ENCODE measurements at regions not wholly inside any gene's neighbourhood (a gene's known extent, or its start where the extent isn't known, plus 50 kb on each side); places are given as distances from the start of the nearest gene placed in this dataset.

- intact Hi-C loops (cut with DNase I): no loop called here
- ATAC-seq (ENCODE audit: poor library complexity): no peak
- DNase-seq: no peak
Observed at GRCh38 chr22:47437636-47438035, 675.2 kb downstream of the TBC1D22A start.

DNA sequence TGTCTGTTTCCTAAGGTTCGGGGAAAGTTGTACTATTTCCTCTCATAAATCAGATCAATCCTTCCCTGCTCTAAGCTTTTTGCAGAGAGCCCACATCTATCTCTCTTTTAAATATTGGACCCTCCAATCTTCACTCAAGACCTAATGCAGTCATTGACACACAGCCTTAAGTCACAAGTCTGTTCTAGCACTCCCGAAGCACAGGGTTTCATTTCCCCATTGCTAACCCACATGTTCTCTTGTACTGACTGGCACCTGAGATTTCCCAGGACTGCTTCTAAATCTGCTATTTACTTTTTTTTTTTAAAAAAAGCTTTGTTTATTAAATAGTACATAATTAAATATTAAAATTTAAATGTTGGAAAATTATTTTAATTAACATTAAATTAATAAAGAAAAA lies 674.7 kb downstream of the TBC1D22A start:
- intact Hi-C loops (cut with DNase I): no loop called here
- ATAC-seq (ENCODE audit: poor library complexity) (no peak), DNase-seq (no peak)

GRCh38 chr22:47435826-47436225 lies 673.4 kb downstream of the TBC1D22A start:
- intact Hi-C loops (cut with DNase I): no loop called here
- DNase-seq: no peak
- ATAC-seq (ENCODE audit: poor library complexity): no peak

GRCh38 chr22:47435204-47435487 lies 672.7 kb downstream of the TBC1D22A start:
- ATAC-seq (ENCODE audit: poor library complexity) (no peak), DNase-seq (no peak)
- intact Hi-C loops (cut with DNase I): no loop called here

DNA sequence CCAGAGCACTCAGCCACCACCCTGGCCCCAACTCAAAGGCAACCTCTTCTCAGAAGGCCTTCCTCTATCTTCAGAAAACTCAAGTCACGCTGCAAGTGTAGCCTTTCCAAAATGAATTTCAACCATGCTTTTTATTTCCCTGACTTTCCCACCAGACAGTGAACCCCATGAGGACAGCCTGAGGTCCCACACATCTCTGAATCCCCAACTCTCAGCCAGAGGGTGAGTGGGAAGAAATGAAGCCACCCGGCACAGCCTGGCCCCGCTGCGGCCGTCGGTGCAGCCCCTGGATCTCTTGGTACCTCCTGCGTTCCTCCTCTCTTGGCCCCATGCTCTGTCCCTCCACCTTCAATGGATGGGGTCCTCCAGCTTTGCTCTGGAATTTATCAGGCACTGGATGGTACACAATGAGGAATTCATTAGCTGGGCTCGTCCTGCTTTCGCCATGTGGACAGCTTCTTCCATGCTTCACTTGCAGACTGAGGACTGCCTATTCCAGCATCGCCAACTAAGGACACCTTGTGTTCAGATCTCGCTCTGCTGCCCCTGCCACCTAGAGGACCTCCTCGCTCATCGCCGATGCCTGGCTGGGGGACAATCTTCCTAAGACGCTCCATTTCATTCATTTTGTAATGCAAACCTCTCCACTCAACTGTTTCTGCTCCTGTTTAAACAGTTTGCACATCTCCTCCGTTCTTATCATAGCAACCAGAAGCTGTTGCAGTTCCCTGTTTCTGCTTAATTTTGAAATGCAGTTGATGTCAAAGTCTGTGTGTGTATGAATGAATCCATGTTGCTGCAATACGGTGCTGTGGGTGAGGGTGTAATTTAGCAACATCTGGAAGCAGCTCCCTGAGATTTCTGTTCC lies 672.1 kb downstream of the TBC1D22A start:
- DNase-seq (no peak), ATAC-seq (ENCODE audit: poor library complexity) (no peak)
- intact Hi-C loops (cut with DNase I): no loop called here

DNA sequence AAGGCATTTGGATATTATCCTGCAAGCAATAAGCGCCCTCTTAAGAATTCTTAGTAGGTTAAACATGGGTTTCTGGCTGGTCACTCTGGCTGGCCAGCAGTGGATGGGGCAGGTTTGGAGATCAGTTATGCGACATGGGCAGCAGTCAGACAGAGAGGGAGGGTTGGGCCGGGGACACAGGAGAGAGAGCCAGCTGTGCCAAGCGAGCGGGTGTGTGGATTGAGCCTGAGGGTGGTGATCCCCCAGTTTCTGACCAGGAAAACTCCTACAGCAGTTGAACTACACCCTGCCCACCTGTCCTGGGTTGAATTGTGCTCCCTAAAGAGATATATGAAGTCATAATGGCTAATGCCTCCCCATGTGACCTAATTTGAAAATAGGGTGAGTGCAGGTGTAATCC lies 671.2 kb downstream of the TBC1D22A start:
- intact Hi-C loops (cut with DNase I): no loop called here
- ATAC-seq (ENCODE audit: poor library complexity) (no peak), DNase-seq (no peak)

DNA sequence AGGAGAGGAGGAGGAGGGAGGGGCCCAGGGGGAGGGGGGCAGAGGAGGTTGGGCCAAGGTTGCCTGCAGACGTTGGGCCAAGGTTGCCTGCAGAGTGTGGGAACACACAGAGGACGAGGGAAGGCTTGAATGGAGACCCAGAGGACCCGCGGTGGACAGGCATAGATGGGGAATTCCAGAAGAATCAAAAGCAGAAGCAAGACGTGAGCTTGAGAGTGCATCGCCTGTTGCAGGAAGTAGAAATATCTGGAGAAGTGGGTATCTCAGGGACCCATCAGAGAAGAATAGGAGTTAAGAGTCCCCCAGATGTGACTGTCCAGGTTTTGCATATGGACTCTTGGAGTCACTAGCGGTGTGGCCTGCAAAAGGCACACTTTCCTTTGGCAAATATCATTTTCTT lies 670.2 kb downstream of the TBC1D22A start:
- ATAC-seq (ENCODE audit: poor library complexity) (no peak), DNase-seq (no peak)
- intact Hi-C loops (cut with DNase I): no loop called here

GRCh38 chr22:47423861-47424820 lies 661.7 kb downstream of the TBC1D22A start:
- no peak for DNase-seq
- no peak for ATAC-seq (ENCODE audit: poor library complexity)
- intact Hi-C loops (cut with DNase I): no loop called here

GRCh38 chr22:47423266-47423665 lies 660.8 kb downstream of the TBC1D22A start:
- ATAC-seq (ENCODE audit: poor library complexity) (no peak), DNase-seq (no peak)
- intact Hi-C loops (cut with DNase I): no loop called here

- intact Hi-C loops (cut with DNase I): no loop called here
- ATAC-seq (ENCODE audit: poor library complexity) (no peak), DNase-seq (no peak)
Observed at GRCh38 chr22:47422736-47423135, 660.3 kb downstream of the TBC1D22A start.

DNA sequence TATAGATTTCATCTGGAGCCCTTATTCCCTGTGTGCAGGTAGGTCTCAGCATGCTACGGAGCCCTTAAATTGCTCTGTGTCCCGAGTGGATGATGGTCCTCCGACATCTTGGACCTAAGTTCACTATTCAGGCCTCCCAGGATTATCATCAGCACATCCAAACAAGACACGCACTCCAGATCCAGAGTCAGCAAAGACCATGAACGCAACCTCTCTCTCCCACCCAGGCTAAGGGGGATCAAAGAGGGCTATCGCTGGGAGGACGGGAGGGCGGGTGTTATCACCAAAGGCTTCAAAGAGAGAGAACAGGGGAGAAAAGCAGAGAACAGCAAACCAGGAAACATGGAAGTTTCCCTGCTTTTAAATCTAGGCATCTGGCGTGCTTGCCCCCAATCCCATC lies 659.4 kb downstream of the TBC1D22A start:
- DNase-seq (no peak), ATAC-seq (ENCODE audit: poor library complexity) (no peak)
- intact Hi-C loops (cut with DNase I): no loop called here

- ATAC-seq (ENCODE audit: poor library complexity) (no peak), DNase-seq (no peak)
- intact Hi-C loops (cut with DNase I): no loop called here
Observed at GRCh38 chr22:47420211-47420610, 657.8 kb downstream of the TBC1D22A start.

DNA sequence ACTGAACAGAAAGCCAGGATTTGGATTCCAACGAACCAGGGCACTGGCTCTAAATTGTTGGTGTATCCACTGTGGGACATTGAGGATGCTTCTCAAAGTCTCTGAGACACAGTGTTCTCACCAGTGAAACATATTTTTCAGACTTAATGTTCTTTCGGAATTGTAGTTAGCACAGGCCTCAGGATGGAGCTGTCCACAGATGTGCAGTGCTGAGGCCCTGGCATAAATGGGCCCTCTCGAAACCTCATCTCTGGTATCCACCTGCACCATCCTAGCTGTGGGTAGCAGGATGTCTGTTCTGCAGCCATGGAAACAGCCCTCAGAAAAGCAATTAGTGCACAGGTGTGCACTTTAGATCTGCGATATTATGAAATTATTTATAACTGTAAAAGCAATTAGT lies 656.8 kb downstream of the TBC1D22A start:
- intact Hi-C loops (cut with DNase I): no loop called here
- ATAC-seq (ENCODE audit: poor library complexity): no peak
- DNase-seq: no peak

- DNase-seq: no peak
- no peak for ATAC-seq (ENCODE audit: poor library complexity)
- intact Hi-C loops (cut with DNase I): no loop called here
Observed at GRCh38 chr22:47417699-47418098, 655.2 kb downstream of the TBC1D22A start.

- DNase-seq: no peak
- ATAC-seq (ENCODE audit: poor library complexity): no peak
- intact Hi-C loops (cut with DNase I): no loop called here
Observed at GRCh38 chr22:47411006-47411405, 648.6 kb downstream of the TBC1D22A start.

DNA sequence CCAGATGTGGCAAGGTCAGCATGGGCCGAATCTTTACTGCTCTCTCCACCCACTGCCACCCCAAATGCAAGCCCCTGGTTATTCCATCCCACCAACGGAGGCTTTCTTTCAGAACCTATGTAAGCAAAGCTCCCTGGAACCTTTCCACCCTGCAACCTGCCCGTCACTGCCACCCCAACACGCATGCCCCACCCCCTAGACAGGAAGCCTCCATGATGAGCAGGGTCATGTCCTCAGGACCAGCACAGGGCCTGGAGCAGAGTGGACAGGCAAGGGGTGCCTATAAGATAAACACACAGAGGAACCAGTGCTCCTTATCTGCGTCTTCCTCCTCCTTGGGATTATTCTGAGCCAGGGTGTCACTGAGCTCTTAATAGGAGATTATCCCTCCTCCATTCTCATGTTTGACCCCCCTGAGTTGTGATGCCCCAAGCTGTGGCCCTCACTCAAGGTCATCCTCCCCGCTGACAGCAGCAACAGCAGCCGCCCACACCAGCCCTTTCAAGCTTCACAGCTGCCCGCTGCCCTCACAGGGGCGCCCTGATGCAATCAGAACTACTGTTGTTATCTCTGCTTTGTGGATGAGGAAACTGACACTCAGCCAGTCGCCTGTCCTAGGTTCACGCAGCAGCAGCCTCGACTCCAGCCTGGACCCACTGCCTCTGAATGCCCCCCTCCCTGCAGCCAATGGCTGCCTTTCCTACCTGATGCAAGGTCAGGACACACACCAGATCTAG lies 647.3 kb downstream of the TBC1D22A start:
- ATAC-seq (ENCODE audit: poor library complexity) (no peak), DNase-seq (no peak)
- intact Hi-C loops (cut with DNase I): no loop called here

DNA sequence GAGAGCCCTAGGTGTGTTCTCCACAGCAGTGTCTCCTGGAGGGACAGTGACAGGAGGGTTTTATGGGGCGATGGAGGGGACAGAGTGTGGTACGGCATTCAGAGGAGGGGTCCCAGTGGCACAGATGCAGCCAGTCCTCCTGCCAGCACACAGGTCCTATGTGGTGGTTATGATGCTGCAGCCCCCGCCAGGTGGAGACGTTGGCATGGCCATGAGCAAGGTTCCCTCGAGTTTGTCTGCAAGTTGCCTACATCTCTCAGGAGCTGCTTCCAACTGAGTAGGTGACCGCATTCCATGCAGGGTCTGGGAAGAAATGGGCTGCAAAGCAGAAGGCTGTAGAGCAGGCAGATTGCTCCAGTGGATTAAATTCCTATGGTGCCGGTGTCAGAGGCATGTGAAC lies 646.0 kb downstream of the TBC1D22A start:
- no peak for ATAC-seq (ENCODE audit: poor library complexity)
- no peak for DNase-seq
- intact Hi-C loops (cut with DNase I): no loop called here

- intact Hi-C loops (cut with DNase I): no loop called here
- no peak for ATAC-seq (ENCODE audit: poor library complexity)
- no peak for DNase-seq
Observed at GRCh38 chr22:47407461-47408025, 645.1 kb downstream of the TBC1D22A start.

GRCh38 chr22:47406896-47407295 lies 644.4 kb downstream of the TBC1D22A start:
- ATAC-seq (ENCODE audit: poor library complexity) (no peak), DNase-seq (no peak)
- intact Hi-C loops (cut with DNase I): no loop called here
